Activated naive CD4-positive, alpha-beta T cell treated with anti-CD3 and anti-CD28 coated beads, Interleukin-2, amount 50 U/mL, for 72 hours (primary cell): ENCODE measurements at regions not wholly inside any gene's neighbourhood (a gene's known extent, or its start where the extent isn't known, plus 50 kb on each side); places are given as distances from the start of the nearest gene placed in this dataset.

Experiments
- ATAC-seq, 2 donors: fragments of 150-1000 bp; cut with Tn5 transposase; 2 replicates each; pipeline ENCODE4 v1.10.0; 2021; ENCODE audit warnings: mild to moderate bottlenecking in 2 of 2, moderate library complexity in 2 of 2
- DNase-seq, 2 donors: peaks; one replicate each; pipeline ENCODE4 v3.0.0; 2021 to 2022; ENCODE audit warnings: low spot score in 2 of 2
- H3K27ac Mint-ChIP-seq, 2 donors: one replicate each; pipeline ENCODE4 v1.8.0; 2022; ENCODE audit warnings: mild to moderate bottlenecking in 2 of 2, mixed read lengths in 2 of 2
- H3K36me3 Mint-ChIP-seq, 2 donors: one replicate each; pipeline ENCODE4 v1.8.0; 2022; ENCODE audit warnings: mixed read lengths in 2 of 2
- H3K9me3 Mint-ChIP-seq, 2 donors: one replicate each; pipeline ENCODE4 v1.8.0; 2022; ENCODE audit warnings: mixed read lengths in 2 of 2

- DNase-seq (no peak), ATAC-seq (no peak)
- H3K9me3 Mint-ChIP-seq: peaks cover 3 to 8% of the 10 kb centered on the region in 2 donors
- no peak overlapping the region for H3K27ac Mint-ChIP-seq
- H3K36me3 Mint-ChIP-seq: no peaks in the 10 kb centered on the region
Observed at GRCh38 chr20:11429168-11429567, 488.5 kb upstream of the BTBD3 start.

- no peak overlapping the region for H3K27ac Mint-ChIP-seq
- ATAC-seq (no peak), DNase-seq (no peak)
- peaks cover 11 to 14% of the 10 kb centered on the region in 2 donors for H3K9me3 Mint-ChIP-seq
- H3K36me3 Mint-ChIP-seq: no peaks in the 10 kb centered on the region
Observed at GRCh38 chr20:11429889-11430519, 487.7 kb upstream of the BTBD3 start.

GRCh38 chr20:11430652-11431051 lies 487.0 kb upstream of the BTBD3 start:
- ATAC-seq (no peak), DNase-seq (no peak)
- Mint-ChIP-seq H3K27ac (no peak overlapping the region), H3K36me3 (no peaks in the 10 kb centered on the region), H3K9me3 (peaks cover 15 to 18% of the 10 kb centered on the region in 2 donors)

GRCh38 chr20:11431621-11432020 lies 486.1 kb upstream of the BTBD3 start:
- no peak for ATAC-seq
- H3K36me3 Mint-ChIP-seq: peaks cover 0 to 4% of the 10 kb centered on the region in 2 donors
- H3K9me3 Mint-ChIP-seq: peaks cover 19 to 22% of the 10 kb centered on the region in 2 donors

GRCh38 chr20:11432407-11432806 lies 485.3 kb upstream of the BTBD3 start:
- Mint-ChIP-seq H3K27ac (no peak overlapping the region), H3K9me3 (peaks cover 22 to 28% of the 10 kb centered on the region in 2 donors)

More at GRCh38 chr20:11431621-11432020, 486.1 kb upstream of the BTBD3 start:
- no peak for DNase-seq
- no peak overlapping the region for H3K27ac Mint-ChIP-seq

GRCh38 chr20:11436113-11436905 lies 481.4 kb upstream of the BTBD3 start:
- DNase-seq (no peak), ATAC-seq (no peak)
- peaks cover 0 to 6% of the 10 kb centered on the region in 2 donors for H3K36me3 Mint-ChIP-seq
- peaks cover 24 to 26% of the 10 kb centered on the region in 2 donors for H3K9me3 Mint-ChIP-seq
- no peak overlapping the region for H3K27ac Mint-ChIP-seq

More at GRCh38 chr20:11432407-11432806, 485.3 kb upstream of the BTBD3 start:
- DNase-seq (no peak), ATAC-seq (no peak)
- H3K36me3 Mint-ChIP-seq: peaks cover 0 to 6% of the 10 kb centered on the region in 2 donors

- ATAC-seq: no peak
- H3K9me3 Mint-ChIP-seq: peaks cover 24 to 26% of the 10 kb centered on the region in 2 donors
- DNase-seq: no peak
- no peak overlapping the region for H3K27ac Mint-ChIP-seq
- peaks cover 0 to 6% of the 10 kb centered on the region in 2 donors for H3K36me3 Mint-ChIP-seq
Observed at GRCh38 chr20:11437090-11437489, 480.6 kb upstream of the BTBD3 start.

GRCh38 chr20:11437611-11438380 lies 479.9 kb upstream of the BTBD3 start:
- no peak for DNase-seq
- Mint-ChIP-seq H3K9me3 (peaks cover 21 to 23% of the 10 kb centered on the region in 2 donors), H3K27ac (no peak overlapping the region), H3K36me3 (peaks cover 0 to 6% of the 10 kb centered on the region in 2 donors)
- no peak for ATAC-seq

- Mint-ChIP-seq H3K36me3 (peaks cover 0 to 6% of the 10 kb centered on the region in 2 donors), H3K9me3 (peaks cover 26 to 29% of the 10 kb centered on the region in 2 donors), H3K27ac (no peak overlapping the region)
- no peak for ATAC-seq
- no peak for DNase-seq
Observed at GRCh38 chr20:11438412-11438811, 479.3 kb upstream of the BTBD3 start.

- H3K27ac Mint-ChIP-seq: no peak overlapping the region
- ATAC-seq: no peak
- H3K36me3 Mint-ChIP-seq: no peaks in the 10 kb centered on the region
- H3K9me3 Mint-ChIP-seq: peaks cover 12 to 17% of the 10 kb centered on the region in 2 donors
- no peak for DNase-seq
Observed at GRCh38 chr20:11443382-11444119, 474.1 kb upstream of the BTBD3 start.

- Mint-ChIP-seq H3K36me3 (no peaks in the 10 kb centered on the region), H3K27ac (no peak overlapping the region), H3K9me3 (peaks cover 15 to 19% of the 10 kb centered on the region in 2 donors)
- ATAC-seq: no peak
- no peak for DNase-seq
Observed at GRCh38 chr20:11445161-11445560, 472.5 kb upstream of the BTBD3 start.

GRCh38 chr20:11445891-11446290 lies 471.8 kb upstream of the BTBD3 start:
- Mint-ChIP-seq H3K36me3 (no peaks in the 10 kb centered on the region), H3K9me3 (peaks cover 17 to 20% of the 10 kb centered on the region in 2 donors), H3K27ac (no peak overlapping the region)
- no peak for ATAC-seq
- no peak for DNase-seq

GRCh38 chr20:11447371-11448100 lies 470.2 kb upstream of the BTBD3 start:
- DNase-seq: no peak
- H3K36me3 Mint-ChIP-seq: no peaks in the 10 kb centered on the region
- H3K9me3 Mint-ChIP-seq: peaks cover 17 to 24% of the 10 kb centered on the region in 2 donors
- H3K27ac Mint-ChIP-seq: no peak overlapping the region
- ATAC-seq: no peak

- H3K27ac Mint-ChIP-seq: no peak overlapping the region
- DNase-seq: no peak
- H3K36me3 Mint-ChIP-seq: no peaks in the 10 kb centered on the region
- no peak for ATAC-seq
- H3K9me3 Mint-ChIP-seq: peaks cover 11 to 20% of the 10 kb centered on the region in 2 donors
Observed at GRCh38 chr20:11448554-11448953, 469.1 kb upstream of the BTBD3 start.

- Mint-ChIP-seq H3K9me3 (peaks cover 13 to 20% of the 10 kb centered on the region in 2 donors), H3K27ac (no peak overlapping the region), H3K36me3 (no peaks in the 10 kb centered on the region)
- DNase-seq: no peak
- ATAC-seq: no peak
Observed at GRCh38 chr20:11451793-11452291, 465.9 kb upstream of the BTBD3 start.

- DNase-seq (no peak), ATAC-seq (no peak)
- peaks cover 9 to 17% of the 10 kb centered on the region in 2 donors for H3K9me3 Mint-ChIP-seq
- no peak overlapping the region for H3K27ac Mint-ChIP-seq
- no peaks in the 10 kb centered on the region for H3K36me3 Mint-ChIP-seq
Observed at GRCh38 chr20:11452326-11452725, 465.4 kb upstream of the BTBD3 start.
